RWPE1 (cell line): ENCODE measurements at regions not wholly inside any gene's neighbourhood (a gene's known extent, or its start where the extent isn't known, plus 50 kb on each side); places are given as distances from the start of the nearest gene placed in this dataset.

Experiments
- CTCF ChIA-PET: fragments of 350-600 bp; sonication (Branson Sonifier 250); formaldehyde crosslinking; extraction: SDS; loops from one replicate; lab custom pipeline; 2021; lab: Yijun Ruan, JAX
- POLR2A ChIA-PET: fragments of 400-600 bp; formaldehyde crosslinking; extraction: SDS; loops from one replicate; lab custom pipeline; 2020; ENCODE audit warnings: antibody characterized with exemption; ENCODE audit not compliant: low non-redundant PET; lab: Yijun Ruan, JAX
- DNase-seq: peaks from one replicate; pipeline ENCODE4 v3.0.0; 2012; ENCODE audit warnings: low spot score
- H3K27ac ChIP-seq: fragments of 450-650 bp; 2 replicates; pipeline ENCODE4 v1.5.1; 2017
- TF ChIP-seq, protein P1 (sequence below): fragments of 450-650 bp; conservative IDR thresholded peaks from 2 replicates; pipeline ENCODE4 v1.5.1; 2017; ENCODE audit warnings: low read depth, mild to moderate bottlenecking

DNA sequence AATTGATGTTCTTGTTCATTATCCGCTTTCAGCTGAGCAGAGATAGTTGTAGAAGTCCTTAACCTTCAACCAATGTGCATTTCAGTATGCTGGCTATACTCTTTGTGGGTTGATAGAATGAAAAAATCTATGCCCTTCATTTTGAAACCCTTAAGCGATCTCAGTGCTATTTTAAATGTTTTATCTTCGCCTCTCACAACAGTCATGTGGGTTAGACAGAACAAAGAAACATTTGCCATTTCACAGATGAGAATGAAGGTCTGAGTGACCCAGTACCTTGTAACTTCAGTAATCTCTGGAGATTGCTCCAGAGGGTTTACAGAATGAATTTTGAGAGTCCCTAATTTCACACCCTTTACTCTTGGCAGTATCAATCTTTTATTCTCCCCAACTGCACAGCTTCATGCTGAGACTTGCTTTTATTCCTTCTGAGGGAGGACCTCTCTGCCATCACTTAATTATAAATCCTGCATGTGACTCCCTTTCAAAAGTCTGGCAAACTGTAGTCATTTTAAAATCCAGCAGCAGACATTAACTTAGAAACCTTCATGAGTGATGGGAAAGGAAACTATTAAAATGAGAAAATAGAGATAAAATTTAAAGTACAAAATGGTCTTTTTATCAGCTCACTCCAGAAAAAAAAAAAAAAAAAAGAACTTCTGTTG lies 921.5 kb downstream of the RAB28 start:
- no peak overlapping the region for H3K27ac ChIP-seq
- DNase-seq = no peak
- ChIA-PET POLR2A (no interaction called here), CTCF (no interaction called here)
- TF ChIP-seq, protein P1, sequence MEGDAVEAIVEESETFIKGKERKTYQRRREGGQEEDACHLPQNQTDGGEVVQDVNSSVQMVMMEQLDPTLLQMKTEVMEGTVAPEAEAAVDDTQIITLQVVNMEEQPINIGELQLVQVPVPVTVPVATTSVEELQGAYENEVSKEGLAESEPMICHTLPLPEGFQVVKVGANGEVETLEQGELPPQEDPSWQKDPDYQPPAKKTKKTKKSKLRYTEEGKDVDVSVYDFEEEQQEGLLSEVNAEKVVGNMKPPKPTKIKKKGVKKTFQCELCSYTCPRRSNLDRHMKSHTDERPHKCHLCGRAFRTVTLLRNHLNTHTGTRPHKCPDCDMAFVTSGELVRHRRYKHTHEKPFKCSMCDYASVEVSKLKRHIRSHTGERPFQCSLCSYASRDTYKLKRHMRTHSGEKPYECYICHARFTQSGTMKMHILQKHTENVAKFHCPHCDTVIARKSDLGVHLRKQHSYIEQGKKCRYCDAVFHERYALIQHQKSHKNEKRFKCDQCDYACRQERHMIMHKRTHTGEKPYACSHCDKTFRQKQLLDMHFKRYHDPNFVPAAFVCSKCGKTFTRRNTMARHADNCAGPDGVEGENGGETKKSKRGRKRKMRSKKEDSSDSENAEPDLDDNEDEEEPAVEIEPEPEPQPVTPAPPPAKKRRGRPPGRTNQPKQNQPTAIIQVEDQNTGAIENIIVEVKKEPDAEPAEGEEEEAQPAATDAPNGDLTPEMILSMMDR = no peak

DNA sequence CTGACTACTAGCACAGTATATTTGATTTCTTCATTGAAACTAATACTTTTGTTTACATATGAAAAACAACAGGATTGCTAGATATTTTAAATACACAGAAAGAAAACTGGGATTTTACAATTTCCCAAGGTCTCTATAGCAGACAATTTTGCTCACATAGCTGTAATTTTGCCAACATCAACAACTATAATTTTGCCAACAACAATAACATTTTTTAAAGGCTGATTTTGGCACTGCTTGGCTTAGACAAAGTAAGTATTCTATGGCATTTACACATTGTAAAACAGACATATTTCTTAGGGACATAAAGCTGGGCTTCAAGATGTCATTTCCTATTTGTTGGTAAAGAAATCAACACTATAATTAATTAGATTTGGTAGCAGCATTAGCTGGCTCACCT lies 922.1 kb downstream of the RAB28 start:
- TF ChIP-seq, protein P1 = no peak
- no peak for DNase-seq
- CTCF ChIA-PET = no interaction called here
- POLR2A ChIA-PET = no interaction called here
- H3K27ac ChIP-seq = no peak overlapping the region

DNA sequence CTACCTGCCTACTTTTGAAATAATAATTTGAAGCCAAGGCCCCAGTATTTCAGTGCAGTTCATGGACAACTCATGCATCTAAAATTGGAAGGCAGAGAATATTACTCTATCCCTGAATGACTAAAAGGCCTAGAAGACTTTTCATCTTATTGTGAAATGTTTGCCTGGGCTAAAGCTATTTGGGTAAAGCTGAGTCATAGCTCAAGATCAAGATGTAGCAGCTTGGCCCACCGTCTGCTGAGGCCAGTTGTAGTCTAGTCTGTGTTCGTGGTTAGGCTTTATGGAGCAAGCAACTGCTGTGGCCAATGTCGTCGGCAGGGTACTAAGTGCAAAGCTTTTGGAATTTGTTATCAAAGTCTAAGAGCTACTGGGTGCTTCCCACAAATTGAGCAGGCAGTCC lies 929.1 kb downstream of the RAB28 start:
- TF ChIP-seq, protein P1 = no peak
- CTCF ChIA-PET = no interaction called here
- H3K27ac ChIP-seq = no peak overlapping the region
- POLR2A ChIA-PET = no interaction called here
- DNase-seq = peak; percentile 3

DNA sequence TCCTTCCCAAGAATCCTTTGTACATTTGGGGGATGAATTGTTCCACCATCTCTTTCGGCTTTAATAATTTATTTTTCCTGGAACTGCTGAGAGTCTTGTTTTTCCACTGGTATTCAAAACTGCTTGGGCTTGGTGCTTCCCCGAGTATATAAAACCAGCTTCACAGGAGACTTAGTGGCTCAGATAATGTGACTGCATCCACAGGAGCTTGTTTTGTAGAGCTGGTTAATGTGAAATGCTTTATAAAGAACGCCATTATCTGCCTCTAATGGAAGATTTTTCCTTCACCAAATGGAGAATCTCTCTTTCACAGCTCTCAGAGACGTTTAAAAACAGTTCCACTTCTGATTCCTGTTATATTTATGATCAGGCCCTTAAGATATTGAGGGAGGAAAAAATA lies 935.5 kb downstream of the RAB28 start:
- ChIA-PET POLR2A (no interaction called here), CTCF (no interaction called here)

DNA sequence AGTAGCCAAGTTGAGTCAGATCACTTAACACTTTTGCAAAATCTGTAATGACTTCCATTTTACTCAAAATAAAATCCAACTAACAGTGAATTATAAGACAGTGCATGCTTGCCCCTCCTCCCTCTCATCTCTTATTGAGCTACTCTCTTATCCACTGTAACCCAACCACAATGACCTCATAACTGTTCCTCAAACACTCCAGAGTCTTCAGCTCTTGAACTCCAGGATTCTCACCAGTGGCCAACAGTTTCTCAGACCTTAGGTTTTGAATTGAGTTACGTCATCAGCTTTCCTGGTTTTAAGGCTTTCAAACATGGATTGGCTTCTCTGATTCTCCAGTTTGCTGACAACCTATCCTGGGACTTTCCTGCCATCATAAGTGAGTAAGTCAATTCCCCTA lies 938.3 kb downstream of the RAB28 start:
- DNase-seq = no peak
- POLR2A ChIA-PET = no interaction called here
- CTCF ChIA-PET = no interaction called here
- H3K27ac ChIP-seq = no peak overlapping the region
- TF ChIP-seq, protein P1 = no peak

More for the DNA sequence above, 935.5 kb downstream of the RAB28 start:
- no peak overlapping the region for H3K27ac ChIP-seq
- no peak for DNase-seq
- TF ChIP-seq, protein P1 = no peak

DNA sequence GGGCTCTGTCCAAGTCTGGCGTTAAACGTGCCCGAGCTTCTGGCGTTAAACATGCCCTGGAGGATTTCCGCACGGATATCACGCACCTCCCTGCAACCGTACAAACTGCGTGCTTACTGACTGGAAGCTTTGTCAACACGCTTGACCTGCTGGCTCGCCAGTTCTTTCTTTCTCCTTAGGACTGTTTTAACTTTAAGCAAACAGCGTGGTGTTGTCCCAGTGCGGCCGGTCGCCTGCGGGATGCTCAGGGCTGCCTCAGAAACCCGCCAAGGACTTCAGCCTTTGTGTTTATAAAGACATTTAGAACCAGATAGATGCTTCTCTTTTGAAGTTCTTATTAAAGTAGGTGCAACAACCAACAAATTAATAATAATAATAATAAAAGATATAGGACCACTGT lies 946.0 kb downstream of the RAB28 start:
- CTCF ChIA-PET = no interaction called here
- TF ChIP-seq, protein P1 = no peak

DNA sequence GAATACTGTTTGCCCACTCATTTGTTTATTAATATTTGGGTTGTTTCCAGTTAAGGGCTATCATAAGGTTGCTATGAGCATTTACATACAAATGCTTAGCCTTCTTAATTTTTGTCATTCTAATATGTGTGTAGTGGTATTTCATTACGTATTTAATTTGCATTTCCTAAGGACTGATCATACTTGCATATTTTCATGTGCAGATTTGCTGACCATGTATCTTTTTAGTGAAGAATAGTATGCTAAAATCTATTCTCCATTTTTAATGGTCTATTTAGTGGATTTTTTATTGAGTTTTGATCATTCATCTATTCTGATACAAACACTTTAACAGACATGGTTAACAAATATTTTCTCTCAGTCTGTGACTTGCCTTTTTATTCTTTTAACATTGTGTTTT lies 949.5 kb downstream of the RAB28 start:
- POLR2A ChIA-PET = no interaction called here
- CTCF ChIA-PET = no interaction called here
- TF ChIP-seq, protein P1 = no peak
- no peak for DNase-seq
- H3K27ac ChIP-seq = no peak overlapping the region

More for the DNA sequence above, 946.0 kb downstream of the RAB28 start:
- POLR2A ChIA-PET = no interaction called here
- H3K27ac ChIP-seq = no peak overlapping the region
- DNase-seq = no peak
